OCI-LY7 (cell line): ENCODE measurements at regions not wholly inside any gene's neighbourhood (a gene's known extent, or its start where the extent isn't known, plus 50 kb on each side); places are given as distances from the start of the nearest gene placed in this dataset.
"Not testable (repeated sequence)": the region's sequence is repeated elsewhere in the genome, so short reads cannot be mapped to it uniquely, and the experiment has no call there.

Experiments
- CTCF ChIP-seq: fragments of 200-600 bp; sonication (generic); conservative IDR thresholded peaks from 2 replicates; pipeline ENCODE4 v1.5.1; 2014; ENCODE audit warnings: mild to moderate bottlenecking, antibody characterized with exemption, low read length, moderate library complexity, mixed read lengths
- EZH2phosphoT487 ChIP-seq: fragments of 200-600 bp; sonication (generic); IDR thresholded peaks from 2 replicates; pipeline ENCODE4 v1.6.1; 2018; ENCODE audit warnings: low read depth, borderline replicate concordance, mild to moderate bottlenecking, mixed run types, antibody characterized with exemption, low read length, moderate library complexity, mixed read lengths

GRCh38 chr1:224821751-224822150, 107.7 kb upstream of the DNAH14 start:
- not testable (repeated sequence) for TF ChIP-seq CTCF, EZH2phosphoT487
